Breast epithelium (tissue), 4 donors: ENCODE measurements at regions not wholly inside any gene's neighbourhood (a gene's known extent, or its start where the extent isn't known, plus 50 kb on each side); places are given as distances from the start of the nearest gene placed in this dataset.

Experiments used
- DNase-seq, 2 donors: peaks; one replicate each; pipeline ENCODE4 v3.0.0-alpha.2; 2019; ENCODE audit warnings: low spot score in 2 of 2
- H3K27ac ChIP-seq, 2 donors: fragments of 200-600 bp; sonication (generic) in 1 of 2; one replicate each; pipeline ENCODE4 v1.5.1; 2016 to 2019; ENCODE audit warnings: mild to moderate bottlenecking in 1 of 2
- H3K27me3 ChIP-seq, 2 donors: fragments of 200-600 bp; sonication (generic) in 1 of 2; one replicate each; pipeline versions ENCODE4 v1.5.1 to v1.6.0; 2017 to 2019; ENCODE audit warnings: control low read depth in 1 of 2, mild to moderate bottlenecking in 1 of 2
- H3K36me3 ChIP-seq: fragments of 200-600 bp; one replicate; pipeline ENCODE4 v1.5.1; 2019
- H3K4me1 ChIP-seq, 2 donors: fragments of 200-600 bp; sonication (generic); one replicate each; pipeline ENCODE4 v1.5.1; 2016 to 2019; ENCODE audit warnings: control low read depth in 1 of 2
- H3K4me3 ChIP-seq, 3 donors: fragments of 200-600 bp; sonication (generic); 1 replicate in 2 of 3; 2 replicates in 1 of 3; pipeline ENCODE4 v1.5.1; 2016 to 2019; ENCODE audit warnings: mild to moderate bottlenecking in 3 of 3, moderate library complexity in 2 of 3
- H3K9me3 ChIP-seq, 2 donors: fragments of 200-600 bp; sonication (generic) in 1 of 2; one replicate each; pipeline ENCODE4 v1.5.1; 2016 to 2019; ENCODE audit warnings: control low read depth in 1 of 2
- CTCF ChIP-seq, 3 donors: fragments of 450-650 bp; IDR thresholded peaks; one replicate each; pipeline ENCODE4 v1.5.1; 2016 to 2017; ENCODE audit warnings: antibody characterized with exemption in 3 of 3, mild to moderate bottlenecking in 3 of 3, moderate library complexity in 3 of 3
- POLR2A ChIP-seq: fragments of 450-650 bp; IDR thresholded peaks from one replicate; pipeline ENCODE4 v1.6.1; 2016; ENCODE audit warnings: antibody characterized with exemption, mild to moderate bottlenecking, moderate library complexity
- POLR2AphosphoS5 ChIP-seq, 3 donors: sonication (generic); formaldehyde crosslinking; IDR thresholded peaks; one replicate each; pipeline ENCODE4 v1.6.1; 2017; ENCODE audit warnings: antibody characterized with exemption in 3 of 3
- intact Hi-C: fragments of 100-400 bp; cut with DNase I; formaldehyde crosslinking; loops from one replicate; pipeline ENCODE4 v1.15.1; 2023; ENCODE audit warnings: low total_unique reads

- Histone ChIP-seq H3K36me3 (no peaks in the 10 kb centered on the region), H3K9me3 (no peaks in the 10 kb centered on the region), H3K27me3 (no peaks in the 10 kb centered on the region), H3K27ac (no peak overlapping the region), H3K4me3 (no peak overlapping the region), H3K4me1 (no peaks in the 10 kb centered on the region)
- intact Hi-C loops, result no loop called here
- no peak for TF ChIP-seq POLR2A
- no peak for TF ChIP-seq POLR2AphosphoS5 (IDR thresholded peaks at IDR 0.05)
- no peak for TF ChIP-seq CTCF (IDR thresholded peaks at IDR 0.05)
- no peak for DNase-seq
These were observed 461.9 kb upstream of the KLF4 start for GRCh38 chr9:107951511-107951910.

- H3K9me3 ChIP-seq, result no peaks in the 10 kb centered on the region
- intact Hi-C loops, result no loop called here
- no peaks in the 10 kb centered on the region for H3K27me3 ChIP-seq
- H3K36me3 ChIP-seq, result no peaks in the 10 kb centered on the region
- H3K4me1 ChIP-seq, result no peaks in the 10 kb centered on the region
- H3K27ac ChIP-seq, result no peak overlapping the region
- no peak for DNase-seq
- no peak overlapping the region for H3K4me3 ChIP-seq
- TF ChIP-seq POLR2A (no peak), POLR2AphosphoS5 (IDR thresholded peaks at IDR 0.05) (no peak), CTCF (IDR thresholded peaks at IDR 0.05) (no peak)
These were observed 459.5 kb upstream of the KLF4 start for GRCh38 chr9:107949061-107949460.

GRCh38 chr9:107948601-107949000, 459.0 kb upstream of the KLF4 start:
- intact Hi-C loops, result no loop called here
- no peak overlapping the region for H3K27ac ChIP-seq
- no peaks in the 10 kb centered on the region for H3K36me3 ChIP-seq
- no peaks in the 10 kb centered on the region for H3K27me3 ChIP-seq
- DNase-seq, result no peak
- TF ChIP-seq POLR2AphosphoS5 (IDR thresholded peaks at IDR 0.05), result no peak
- TF ChIP-seq CTCF (IDR thresholded peaks at IDR 0.05), result no peak
- TF ChIP-seq POLR2A, result no peak
- no peaks in the 10 kb centered on the region for H3K9me3 ChIP-seq
- no peak overlapping the region for H3K4me3 ChIP-seq
- H3K4me1 ChIP-seq, result no peaks in the 10 kb centered on the region

GRCh38 chr9:107948086-107948485, 458.5 kb upstream of the KLF4 start:
- DNase-seq, result no peak
- intact Hi-C loops, result no loop called here

More at GRCh38 chr9:107948086-107948485, 458.5 kb upstream of the KLF4 start:
- TF ChIP-seq POLR2AphosphoS5 (IDR thresholded peaks at IDR 0.05) (no peak), POLR2A (no peak), CTCF (IDR thresholded peaks at IDR 0.05) (no peak)
- Histone ChIP-seq H3K27me3 (no peaks in the 10 kb centered on the region), H3K4me3 (no peak overlapping the region), H3K9me3 (no peaks in the 10 kb centered on the region), H3K36me3 (no peaks in the 10 kb centered on the region), H3K27ac (no peak overlapping the region), H3K4me1 (no peaks in the 10 kb centered on the region)
